Colonic mucosa (tissue), 4 donors: ENCODE measurements at regions not wholly inside any gene's neighbourhood (a gene's known extent, or its start where the extent isn't known, plus 50 kb on each side); places are given as distances from the start of the nearest gene placed in this dataset.

Experiments
- DNase-seq: peaks from one replicate; pipeline ENCODE4 v3.0.0-alpha.2; 2020
- H3K27ac ChIP-seq: fragments of 200-600 bp; one replicate; pipeline ENCODE4 v1.8.0; 2021
- H3K27me3 ChIP-seq: fragments of 200-600 bp; one replicate; pipeline ENCODE4 v1.8.0; 2021
- H3K36me3 ChIP-seq: fragments of 200-600 bp; one replicate; pipeline ENCODE4 v1.8.0; 2021
- H3K4me1 ChIP-seq: fragments of 200-600 bp; one replicate; pipeline ENCODE4 v1.8.0; 2021; ENCODE audit warnings: mild to moderate bottlenecking
- H3K4me3 ChIP-seq: fragments of 200-600 bp; one replicate; pipeline ENCODE4 v1.8.0; 2021
- H3K9ac ChIP-seq, 2 donors: one replicate each; pipeline ENCODE4 v1.7.0; 2013; ENCODE audit warnings: control low read depth in 2 of 2, low read depth in 2 of 2, low read length in 2 of 2
- H3K9me3 ChIP-seq: fragments of 200-600 bp; one replicate; pipeline ENCODE4 v1.8.0; 2021
- CTCF ChIP-seq: fragments of 200-600 bp; IDR thresholded peaks from one replicate; pipeline ENCODE4 v1.8.0; 2022; ENCODE audit warnings: antibody characterized with exemption, mild to moderate bottlenecking
- intact Hi-C: fragments of 100-400 bp; cut with DNase I; formaldehyde crosslinking; loops from one replicate; pipeline ENCODE4 v1.14.1; 2022
- donor health status: healthy.
- donor health status: DM: no; HTN: no; CAD: no.
- donor health status: DM: no; HTN: no; CAD: no.

- intact Hi-C loops, result loop anchor here (2.0 to 10.0 kb wide), 3 partner anchors 71 to 431 kb away; no protein-coding TSS in a partner anchor
- H3K9me3 ChIP-seq, result no peaks in the 10 kb centered on the region
- H3K4me3 ChIP-seq, result no peak overlapping the region
- H3K9ac ChIP-seq, result no peak overlapping the region
- no peaks in the 10 kb centered on the region for H3K36me3 ChIP-seq
- no peaks in the 10 kb centered on the region for H3K27me3 ChIP-seq
- H3K27ac ChIP-seq, result no peak overlapping the region
- peak; percentile 98 for TF ChIP-seq CTCF
- H3K4me1 ChIP-seq, result no peaks in the 10 kb centered on the region
- peak; percentile 85 for DNase-seq
Measured at GRCh38 chr22:23385678-23386631, 194.1 kb downstream of the IGLL1 start.

GRCh38 chr22:23384923-23385677 is 195.0 kb downstream of the IGLL1 start:
- no peaks in the 10 kb centered on the region for H3K36me3 ChIP-seq
- TF ChIP-seq CTCF, result no peak
- no peak overlapping the region for H3K27ac ChIP-seq
- no peaks in the 10 kb centered on the region for H3K9me3 ChIP-seq
- no peak for DNase-seq
- H3K4me1 ChIP-seq, result no peaks in the 10 kb centered on the region
- H3K4me3 ChIP-seq, result no peak overlapping the region
- intact Hi-C loops, result loop anchor here (10.0 kb wide), 2 partner anchors 260 to 430 kb away; no protein-coding TSS in a partner anchor
- no peak overlapping the region for H3K9ac ChIP-seq
- no peaks in the 10 kb centered on the region for H3K27me3 ChIP-seq

- Histone ChIP-seq H3K9me3 (no peaks in the 10 kb centered on the region), H3K4me3 (no peak overlapping the region), H3K4me1 (no peaks in the 10 kb centered on the region), H3K27me3 (no peaks in the 10 kb centered on the region), H3K27ac (no peak overlapping the region), H3K9ac (no peak overlapping the region), H3K36me3 (no peaks in the 10 kb centered on the region)
- intact Hi-C loops, result loop anchor here (10.0 kb wide), 2 partner anchors 260 to 430 kb away; no protein-coding TSS in a partner anchor
- DNase-seq, result no peak
- no peak for TF ChIP-seq CTCF
Measured at GRCh38 chr22:23384431-23384830, 195.7 kb downstream of the IGLL1 start.

GRCh38 chr22:23383491-23384361 is 196.4 kb downstream of the IGLL1 start:
- no peak for TF ChIP-seq CTCF
- Histone ChIP-seq H3K9ac (no peak overlapping the region), H3K4me3 (no peak overlapping the region), H3K9me3 (no peaks in the 10 kb centered on the region), H3K36me3 (no peaks in the 10 kb centered on the region), H3K4me1 (no peaks in the 10 kb centered on the region), H3K27me3 (no peaks in the 10 kb centered on the region), H3K27ac (no peak overlapping the region)
- intact Hi-C loops, result loop anchor here (10.0 kb wide), 2 partner anchors 259 to 429 kb away; no protein-coding TSS in a partner anchor
- no peak for DNase-seq
